Right atrium auricular region (tissue), 2 donors: ENCODE measurements at regions not wholly inside any gene's neighbourhood (a gene's known extent, or its start where the extent isn't known, plus 50 kb on each side); places are given as distances from the start of the nearest gene placed in this dataset.
A peak's percentile ranks its signal among the peaks of the same experiment; 100 is the strongest.

Source experiments
- DNase-seq: peaks from one replicate; pipeline ENCODE4 v3.0.0-alpha.2; 2019; ENCODE audit warnings: low spot score
- H3K27ac ChIP-seq, 2 donors: fragments of 200-600 bp; sonication (generic); 1 replicate in 1 of 2; 2 replicates in 1 of 2; pipeline ENCODE4 v1.5.1; 2016 to 2019
- H3K27me3 ChIP-seq, 2 donors: fragments of 200-600 bp; sonication (generic); one replicate each; pipeline versions ENCODE4 v1.5.1 to v1.6.0; 2017 to 2019
- H3K36me3 ChIP-seq: fragments of 200-600 bp; sonication (generic); one replicate; pipeline ENCODE4 v1.5.1; 2016
- H3K4me1 ChIP-seq, 2 donors: fragments of 200-600 bp; sonication (generic); one replicate each; pipeline versions ENCODE4 v1.5.1 to v1.6.0; 2017 to 2019
- H3K4me3 ChIP-seq, 2 donors: fragments of 200-600 bp; sonication (generic); 1 replicate in 1 of 2; 2 replicates in 1 of 2; pipeline ENCODE4 v1.5.1; 2017 to 2019; ENCODE audit warnings: mild to moderate bottlenecking in 1 of 2, moderate library complexity in 1 of 2
- H3K9me3 ChIP-seq, 2 donors: fragments of 200-600 bp; sonication (generic); one replicate each; pipeline ENCODE4 v1.5.1; 2019
- CTCF ChIP-seq, 2 donors: fragments of 200-600 bp; sonication (generic); IDR thresholded peaks; one replicate each; pipeline ENCODE4 v1.5.1; 2019; ENCODE audit warnings: antibody characterized with exemption in 2 of 2

- H3K4me3 ChIP-seq: no peak overlapping the region
- H3K4me1 ChIP-seq: peaks cover 0 to 36% of the 10 kb centered on the region in 2 donors
- TF ChIP-seq CTCF (IDR thresholded peaks at IDR 0.05): no peak
- no peaks in the 10 kb centered on the region for H3K36me3 ChIP-seq
- no peak overlapping the region for H3K27ac ChIP-seq
- H3K27me3 ChIP-seq: no peaks in the 10 kb centered on the region
- DNase-seq: no peak
- no peaks in the 10 kb centered on the region for H3K9me3 ChIP-seq
These were observed 368.3 kb downstream of the ZNF521 start for GRCh38 chr18:24983566-24984139.

- no peaks in the 10 kb centered on the region for H3K36me3 ChIP-seq
- peak overlapping the region; percentile 18 to 40 for H3K4me3 ChIP-seq
- H3K27me3 ChIP-seq: no peaks in the 10 kb centered on the region
- TF ChIP-seq CTCF (IDR thresholded peaks at IDR 0.05): no peak
- peaks cover 0 to 51% of the 10 kb centered on the region in 2 donors for H3K4me1 ChIP-seq
- H3K9me3 ChIP-seq: no peaks in the 10 kb centered on the region
- no peak for DNase-seq
- H3K27ac ChIP-seq: peak overlapping the region; percentile 80 to 90
These were observed 366.4 kb downstream of the ZNF521 start for GRCh38 chr18:24985586-24985985.

GRCh38 chr18:24986666-24987302 lies 365.2 kb downstream of the ZNF521 start:
- peaks cover 0 to 52% of the 10 kb centered on the region in 2 donors for H3K4me1 ChIP-seq
- no peaks in the 10 kb centered on the region for H3K27me3 ChIP-seq
- no peak for DNase-seq
- H3K4me3 ChIP-seq: peak overlapping the region; percentile 18 to 40
- peak overlapping the region; percentile 80 to 90 for H3K27ac ChIP-seq
- TF ChIP-seq CTCF (IDR thresholded peaks at IDR 0.05): no peak
- H3K9me3 ChIP-seq: no peaks in the 10 kb centered on the region
- H3K36me3 ChIP-seq: no peaks in the 10 kb centered on the region

- H3K4me3 ChIP-seq: peak overlapping the region; percentile 18 to 40
- no peak for TF ChIP-seq CTCF (IDR thresholded peaks at IDR 0.05)
- peak; percentile 74 for DNase-seq
- no peaks in the 10 kb centered on the region for H3K9me3 ChIP-seq
- H3K27me3 ChIP-seq: no peaks in the 10 kb centered on the region
- peak overlapping the region; percentile 80 to 90 for H3K27ac ChIP-seq
- peaks cover 0 to 52% of the 10 kb centered on the region in 2 donors for H3K4me1 ChIP-seq
- no peaks in the 10 kb centered on the region for H3K36me3 ChIP-seq
These were observed 364.4 kb downstream of the ZNF521 start for GRCh38 chr18:24987303-24988252.

- DNase-seq: peak; percentile 79
- Histone ChIP-seq H3K36me3 (no peaks in the 10 kb centered on the region), H3K4me3 (peak overlapping the region in 1 of 2 donors; percentile 40), H3K27ac (peak overlapping the region; percentile 80 to 90), H3K9me3 (no peaks in the 10 kb centered on the region), H3K4me1 (peaks cover 0 to 52% of the 10 kb centered on the region in 2 donors), H3K27me3 (no peaks in the 10 kb centered on the region)
- no peak for TF ChIP-seq CTCF (IDR thresholded peaks at IDR 0.05)
These were observed 363.6 kb downstream of the ZNF521 start for GRCh38 chr18:24988253-24988840.
